ENCODE measurements at regions not wholly inside any gene's neighbourhood (a gene's known extent, or its start where the extent isn't known, plus 50 kb on each side); places are given as distances from the start of the nearest gene placed in this dataset.

GRCh38 chr12:97306147-97306546 is 156.5 kb upstream of the RMST start:
- no peak overlapping the region for H3K27ac ChIP-seq
- TF ChIP-seq, protein P1, sequence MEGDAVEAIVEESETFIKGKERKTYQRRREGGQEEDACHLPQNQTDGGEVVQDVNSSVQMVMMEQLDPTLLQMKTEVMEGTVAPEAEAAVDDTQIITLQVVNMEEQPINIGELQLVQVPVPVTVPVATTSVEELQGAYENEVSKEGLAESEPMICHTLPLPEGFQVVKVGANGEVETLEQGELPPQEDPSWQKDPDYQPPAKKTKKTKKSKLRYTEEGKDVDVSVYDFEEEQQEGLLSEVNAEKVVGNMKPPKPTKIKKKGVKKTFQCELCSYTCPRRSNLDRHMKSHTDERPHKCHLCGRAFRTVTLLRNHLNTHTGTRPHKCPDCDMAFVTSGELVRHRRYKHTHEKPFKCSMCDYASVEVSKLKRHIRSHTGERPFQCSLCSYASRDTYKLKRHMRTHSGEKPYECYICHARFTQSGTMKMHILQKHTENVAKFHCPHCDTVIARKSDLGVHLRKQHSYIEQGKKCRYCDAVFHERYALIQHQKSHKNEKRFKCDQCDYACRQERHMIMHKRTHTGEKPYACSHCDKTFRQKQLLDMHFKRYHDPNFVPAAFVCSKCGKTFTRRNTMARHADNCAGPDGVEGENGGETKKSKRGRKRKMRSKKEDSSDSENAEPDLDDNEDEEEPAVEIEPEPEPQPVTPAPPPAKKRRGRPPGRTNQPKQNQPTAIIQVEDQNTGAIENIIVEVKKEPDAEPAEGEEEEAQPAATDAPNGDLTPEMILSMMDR (conservative IDR thresholded peaks at IDR 0.05): no peak

- TF ChIP-seq, protein P1 (conservative IDR thresholded peaks at IDR 0.05): peak; percentile 90
- no peak overlapping the region for H3K27ac ChIP-seq
These were observed 153.9 kb upstream of the RMST start for GRCh38 chr12:97308576-97309198.

DNA sequence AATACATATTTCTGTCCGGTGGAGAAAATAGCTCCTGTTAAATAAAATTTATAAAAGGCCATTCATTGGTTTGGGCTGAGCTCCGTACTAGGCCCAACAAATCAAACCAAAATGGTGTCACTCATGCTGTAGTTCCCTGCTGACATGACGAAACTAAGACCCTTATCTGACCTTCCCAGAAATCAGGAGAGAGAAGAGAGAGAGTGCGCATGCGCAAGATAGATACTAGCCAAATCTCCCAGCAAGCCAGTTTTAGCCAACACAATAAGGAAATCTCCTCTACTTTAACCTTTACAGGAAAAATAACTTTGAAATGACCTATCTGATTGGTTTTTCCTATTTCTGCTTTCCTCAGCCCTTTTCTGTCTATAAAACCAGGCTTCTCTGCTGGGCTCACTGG is 152.7 kb upstream of the RMST start:
- H3K27ac ChIP-seq: no peak overlapping the region
- TF ChIP-seq, protein P1 (conservative IDR thresholded peaks at IDR 0.05): no peak

DNA sequence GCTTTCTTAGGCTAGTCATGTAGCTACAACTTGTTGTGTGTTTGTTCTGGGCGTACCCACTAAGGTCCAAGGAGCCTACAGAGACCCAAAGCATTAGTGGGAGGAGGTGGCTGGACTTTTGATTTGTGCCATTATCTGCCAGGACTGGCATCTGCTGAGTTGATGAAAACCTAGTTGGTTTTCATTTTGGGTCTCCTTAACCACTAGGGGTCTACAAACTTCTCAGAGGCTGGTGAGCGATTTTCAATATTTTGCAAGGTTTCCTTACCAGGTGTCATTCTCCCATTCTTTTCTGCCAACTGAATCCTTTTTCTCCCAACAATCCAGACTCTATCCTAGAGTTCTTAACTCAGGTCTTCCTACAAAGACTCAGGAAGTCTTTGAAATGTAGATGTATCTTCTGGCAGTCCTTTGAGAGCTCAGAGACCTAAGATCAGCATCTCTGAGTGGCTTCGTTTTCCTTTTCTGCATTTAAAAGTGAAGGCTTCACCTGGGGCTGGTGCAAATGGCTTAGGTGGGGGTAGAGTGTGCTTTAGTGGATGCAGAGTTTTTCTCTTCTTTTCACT is 150.0 kb upstream of the RMST start:
- TF ChIP-seq, protein P1 (conservative IDR thresholded peaks at IDR 0.05): peak; percentile 13; the same call in 1 of the 2 replicates
- H3K27ac ChIP-seq: no peak overlapping the region

DNA sequence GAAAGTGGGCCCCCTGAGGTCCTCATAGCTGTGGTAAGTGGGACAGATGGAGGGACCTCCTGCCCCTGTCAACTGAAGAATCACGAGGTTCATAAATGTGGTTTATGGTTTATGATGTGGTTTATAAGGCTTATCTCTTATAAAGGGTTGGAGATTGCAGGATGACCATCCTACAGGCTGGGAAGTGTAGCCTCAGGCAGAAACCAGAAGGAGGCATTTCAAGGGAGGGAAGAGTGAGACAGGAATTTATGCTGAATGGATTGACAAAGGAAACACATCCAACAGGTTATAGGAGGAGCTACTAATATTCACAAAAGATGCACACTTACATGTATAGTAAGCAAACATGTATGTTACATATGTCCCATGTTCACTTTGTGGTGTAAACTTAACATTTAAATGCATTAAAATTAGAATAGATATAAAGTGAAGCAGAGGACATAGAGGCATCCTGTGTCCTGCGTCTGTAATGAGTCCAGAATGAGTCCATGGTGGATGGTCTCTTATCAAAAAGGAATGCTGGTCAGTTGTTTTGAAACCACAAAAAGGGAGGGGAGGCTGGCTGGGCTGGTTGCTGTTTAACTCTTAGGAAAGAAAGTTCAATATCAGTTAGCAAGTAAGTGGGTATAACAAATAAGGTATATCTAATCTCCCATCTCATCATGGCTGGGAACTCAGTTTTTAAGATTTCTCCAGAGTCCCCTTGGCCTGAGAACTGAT is 149.0 kb upstream of the RMST start:
- TF ChIP-seq, protein P1 (conservative IDR thresholded peaks at IDR 0.05): no peak
- no peak overlapping the region for H3K27ac ChIP-seq

DNA sequence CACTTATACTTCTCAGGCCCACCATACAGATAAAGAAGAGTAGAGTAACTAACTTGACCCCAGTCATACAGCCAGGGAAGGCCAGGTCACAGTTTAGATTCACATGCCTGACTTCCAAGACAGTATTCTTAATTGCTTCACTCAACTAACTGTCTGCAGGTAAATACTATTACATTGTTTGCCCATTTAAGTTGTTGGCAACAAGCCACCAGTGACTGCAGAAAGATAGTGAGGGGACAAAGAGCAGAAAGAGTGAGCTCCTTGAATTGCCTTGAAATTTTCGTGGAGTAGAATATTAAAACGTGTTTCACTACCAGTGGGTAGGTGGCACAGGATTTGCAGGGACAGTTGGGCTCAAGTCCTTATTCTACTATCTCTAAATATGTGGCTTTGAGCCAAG is 146.3 kb upstream of the RMST start:
- TF ChIP-seq, protein P1 (conservative IDR thresholded peaks at IDR 0.05): no peak

GRCh38 chr12:97321621-97322020 is 141.0 kb upstream of the RMST start:
- TF ChIP-seq, protein P1 (conservative IDR thresholded peaks at IDR 0.05): no peak
- H3K27ac ChIP-seq: no peak overlapping the region

More for the DNA sequence above, 146.3 kb upstream of the RMST start:
- H3K27ac ChIP-seq: no peak overlapping the region
